Transverse colon (tissue), 4 donors: ENCODE measurements at regions not wholly inside any gene's neighbourhood (a gene's known extent, or its start where the extent isn't known, plus 50 kb on each side); places are given as distances from the start of the nearest gene placed in this dataset.

Source experiments
- DNase-seq: peaks from one replicate; pipeline ENCODE4 v3.0.0-alpha.2; 2019
- H3K27ac ChIP-seq, 4 donors: fragments of 200-600 bp; sonication (generic); 2 replicates each; pipeline ENCODE4 v1.5.1; 2016 to 2018; ENCODE audit warnings: inconsistent platforms in 4 of 4
- H3K27me3 ChIP-seq: fragments of 200-600 bp; sonication (generic); 2 replicates; pipeline ENCODE4 v1.5.1; 2017; ENCODE audit warnings: inconsistent platforms
- H3K36me3 ChIP-seq, 4 donors: fragments of 200-600 bp; sonication (generic); 2 replicates each; pipeline ENCODE4 v1.5.1; 2017 to 2019; ENCODE audit warnings: inconsistent platforms in 4 of 4
- H3K4me1 ChIP-seq, 4 donors: fragments of 200-600 bp; sonication (generic); 2 replicates each; pipeline ENCODE4 v1.5.1; 2017 to 2020; ENCODE audit warnings: inconsistent platforms in 4 of 4
- H3K4me3 ChIP-seq, 4 donors: fragments of 200-600 bp; sonication (generic); 1 replicate in 1 of 4; 2 replicates in 3 of 4; pipeline versions ENCODE4 v1.5.1 to v1.6.1; 2017 to 2019; ENCODE audit warnings: inconsistent platforms in 4 of 4
- H3K9me3 ChIP-seq, 2 donors: fragments of 200-600 bp; sonication (generic); 2 replicates each; pipeline ENCODE4 v1.5.1; 2017 to 2019; ENCODE audit warnings: inconsistent platforms in 2 of 2
- EP300 ChIP-seq: sonication (generic); formaldehyde crosslinking; IDR thresholded peaks from one replicate; pipeline ENCODE4 v1.6.1; 2017; ENCODE audit warnings: antibody characterized with exemption, low read depth
- POLR2A ChIP-seq: fragments of 450-650 bp; IDR thresholded peaks from one replicate; pipeline ENCODE4 v1.6.1; 2016; ENCODE audit warnings: antibody characterized with exemption, mild to moderate bottlenecking, moderate library complexity
- POLR2AphosphoS5 ChIP-seq, 3 donors: sonication (generic); formaldehyde crosslinking; IDR thresholded peaks; one replicate each; pipeline ENCODE4 v1.6.1; 2016; ENCODE audit warnings: antibody characterized with exemption in 3 of 3
- WGBS, 2 donors: methylation state at CpG; one replicate each; pipeline ENCODE4 v1.1.5; 2018; ENCODE audit warnings: low coverage in 1 of 2; 5-methylcytosine and 5-hydroxymethylcytosine counted together
- in situ Hi-C, 4 donors: fragments of 200-750 bp; cut with MboI; loops; one replicate each; pipeline versions ENCODE4 v1.15.0 to v1.15.1; 2017; ENCODE audit warnings: low sequenced_read_pairs in 3 of 4, low pct_ligation_motif_present in 1 of 4, low pct_unique_long_range_greater_than_20kb in 1 of 4
- intact Hi-C: fragments of 100-400 bp; cut with DNase I; formaldehyde crosslinking; loops from one replicate; pipeline ENCODE4 v1.15.1; 2023; ENCODE audit warnings: low total_unique reads
- TF ChIP-seq, protein P1 (sequence below), 5 experiments: fragments of 200-600 bp in 3 of 5; fragments of 450-650 bp in 2 of 5; sonication (generic) in 3 of 5; IDR thresholded peaks; 1 replicate in 2 of 5; 2 replicates in 3 of 5; pipeline ENCODE4 v1.5.1; 2016 to 2017; ENCODE audit warnings: antibody characterized with exemption in 5 of 5, inconsistent platforms in 3 of 5, mild to moderate bottlenecking in 2 of 5, moderate library complexity in 1 of 5

DNA sequence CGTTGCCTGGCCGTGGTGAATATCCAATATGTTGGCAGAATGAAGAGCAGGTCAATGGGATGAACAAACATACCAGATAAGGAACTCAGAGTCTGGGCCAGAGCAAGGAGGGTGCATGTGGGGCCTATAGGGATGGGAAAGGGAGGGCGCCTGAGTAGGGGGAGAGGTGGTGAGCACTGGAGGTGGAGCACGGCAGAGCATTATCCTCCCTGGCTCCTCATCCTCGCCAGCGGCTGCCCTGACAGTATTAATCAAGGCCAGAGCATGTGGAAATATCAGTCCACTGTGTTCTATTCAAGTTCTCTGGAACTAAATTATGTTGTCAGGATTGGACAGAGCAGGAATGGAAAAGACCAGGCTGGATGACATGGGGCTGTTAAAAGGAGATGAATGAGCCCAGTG lies 254.8 kb upstream of the ZMIZ1 start:
- in situ Hi-C loops (no loop called here), intact Hi-C loops (no loop called here)
- Histone ChIP-seq H3K36me3 (no peaks in the 10 kb centered on the region), H3K9me3 (no peaks in the 10 kb centered on the region), H3K27ac (no peak overlapping the region), H3K4me3 (no peak overlapping the region), H3K4me1 (peaks cover 0 to 4% (median 0%) of the 10 kb centered on the region in 4 donors), H3K27me3 (no peaks in the 10 kb centered on the region)
- WGBS, 2 donors = 78 to 84% methylated on average over 4 to 6 of the region's 6 CpGs
- DNase-seq = no peak
- TF ChIP-seq, protein P1, sequence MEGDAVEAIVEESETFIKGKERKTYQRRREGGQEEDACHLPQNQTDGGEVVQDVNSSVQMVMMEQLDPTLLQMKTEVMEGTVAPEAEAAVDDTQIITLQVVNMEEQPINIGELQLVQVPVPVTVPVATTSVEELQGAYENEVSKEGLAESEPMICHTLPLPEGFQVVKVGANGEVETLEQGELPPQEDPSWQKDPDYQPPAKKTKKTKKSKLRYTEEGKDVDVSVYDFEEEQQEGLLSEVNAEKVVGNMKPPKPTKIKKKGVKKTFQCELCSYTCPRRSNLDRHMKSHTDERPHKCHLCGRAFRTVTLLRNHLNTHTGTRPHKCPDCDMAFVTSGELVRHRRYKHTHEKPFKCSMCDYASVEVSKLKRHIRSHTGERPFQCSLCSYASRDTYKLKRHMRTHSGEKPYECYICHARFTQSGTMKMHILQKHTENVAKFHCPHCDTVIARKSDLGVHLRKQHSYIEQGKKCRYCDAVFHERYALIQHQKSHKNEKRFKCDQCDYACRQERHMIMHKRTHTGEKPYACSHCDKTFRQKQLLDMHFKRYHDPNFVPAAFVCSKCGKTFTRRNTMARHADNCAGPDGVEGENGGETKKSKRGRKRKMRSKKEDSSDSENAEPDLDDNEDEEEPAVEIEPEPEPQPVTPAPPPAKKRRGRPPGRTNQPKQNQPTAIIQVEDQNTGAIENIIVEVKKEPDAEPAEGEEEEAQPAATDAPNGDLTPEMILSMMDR (IDR thresholded peaks at IDR 0.05) = no peak
- TF ChIP-seq POLR2AphosphoS5 (IDR thresholded peaks at IDR 0.05) (no peak), EP300 (no peak), POLR2A (no peak)

DNA sequence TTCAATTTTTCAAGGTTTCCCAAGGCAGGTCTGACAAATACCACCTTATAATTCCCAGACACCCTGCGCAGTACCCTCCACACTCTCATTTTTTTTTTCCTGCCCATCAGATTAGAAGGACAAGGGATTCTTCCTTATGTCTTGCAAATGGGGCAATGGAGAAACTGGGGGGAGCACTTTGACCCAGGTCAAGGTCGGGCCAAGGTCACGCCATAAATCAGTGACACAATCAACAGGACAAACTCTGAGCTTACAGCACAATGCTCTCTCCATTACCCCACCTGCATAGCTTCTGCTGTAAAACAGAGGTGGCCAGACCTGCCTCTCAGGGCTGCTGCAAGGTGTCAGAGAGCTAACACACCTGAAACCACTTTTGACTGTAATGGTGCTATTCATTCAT lies 254.4 kb upstream of the ZMIZ1 start:
- no peak for DNase-seq
- TF ChIP-seq, protein P1 (IDR thresholded peaks at IDR 0.05) = no peak
- TF ChIP-seq POLR2AphosphoS5 (IDR thresholded peaks at IDR 0.05) (no peak), POLR2A (no peak), EP300 (no peak)
- H3K9me3 ChIP-seq = no peaks in the 10 kb centered on the region
- in situ Hi-C loops (no loop called here), intact Hi-C loops (no loop called here)
- H3K27ac ChIP-seq = no peak overlapping the region
- H3K4me3 ChIP-seq = no peak overlapping the region
- H3K27me3 ChIP-seq = no peaks in the 10 kb centered on the region
- H3K36me3 ChIP-seq = no peaks in the 10 kb centered on the region
- 81% methylated on average over 3 of the region's 3 CpGs; no CpG with 5 or more reads in 1 of the 2 donors for WGBS, 2 donors
- peaks cover 0 to 4% (median 0%) of the 10 kb centered on the region in 4 donors for H3K4me1 ChIP-seq

DNA sequence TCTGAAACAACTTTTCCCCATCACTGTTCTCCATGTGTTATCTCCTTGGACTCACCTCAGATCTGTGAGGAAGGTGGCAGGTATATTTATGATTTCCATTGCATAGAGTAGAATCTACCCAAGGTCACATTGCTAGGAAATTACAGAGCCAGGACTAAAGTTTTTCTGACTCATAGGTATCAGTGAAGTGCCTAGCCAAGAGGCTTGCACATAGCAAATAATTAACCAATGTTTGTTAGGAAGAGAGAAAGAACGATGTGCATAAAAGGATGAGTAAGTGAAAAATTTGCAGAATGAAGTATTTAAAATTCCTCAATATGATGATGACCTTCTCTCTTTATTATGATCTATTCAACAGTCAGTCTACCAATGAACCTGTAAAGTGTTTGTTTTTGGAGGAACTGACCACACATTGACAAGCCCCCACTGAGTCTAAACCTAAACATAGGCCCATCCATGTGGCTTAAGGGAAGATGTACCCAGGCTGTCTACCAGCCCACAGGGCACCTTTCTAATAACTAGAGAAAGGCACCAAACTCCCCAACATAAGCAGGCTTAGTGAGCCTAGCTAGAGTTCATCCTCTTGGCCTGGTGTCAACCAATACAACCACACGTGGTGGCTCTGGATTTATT lies 252.9 kb upstream of the ZMIZ1 start:
- Histone ChIP-seq H3K4me1 (peaks cover 0 to 4% (median 0%) of the 10 kb centered on the region in 4 donors), H3K27ac (no peak overlapping the region), H3K9me3 (no peaks in the 10 kb centered on the region), H3K36me3 (no peaks in the 10 kb centered on the region), H3K4me3 (no peak overlapping the region), H3K27me3 (no peaks in the 10 kb centered on the region)
- in situ Hi-C loops (no loop called here), intact Hi-C loops (no loop called here)
- no peak for TF ChIP-seq EP300
- no peak for TF ChIP-seq POLR2AphosphoS5 (IDR thresholded peaks at IDR 0.05)
- no peak for TF ChIP-seq POLR2A
- TF ChIP-seq, protein P1 (IDR thresholded peaks at IDR 0.05) = no peak
- no peak for DNase-seq
- WGBS, 2 donors = 33 to 86% methylated on average over 1 to 2 of the region's 2 CpGs

DNA sequence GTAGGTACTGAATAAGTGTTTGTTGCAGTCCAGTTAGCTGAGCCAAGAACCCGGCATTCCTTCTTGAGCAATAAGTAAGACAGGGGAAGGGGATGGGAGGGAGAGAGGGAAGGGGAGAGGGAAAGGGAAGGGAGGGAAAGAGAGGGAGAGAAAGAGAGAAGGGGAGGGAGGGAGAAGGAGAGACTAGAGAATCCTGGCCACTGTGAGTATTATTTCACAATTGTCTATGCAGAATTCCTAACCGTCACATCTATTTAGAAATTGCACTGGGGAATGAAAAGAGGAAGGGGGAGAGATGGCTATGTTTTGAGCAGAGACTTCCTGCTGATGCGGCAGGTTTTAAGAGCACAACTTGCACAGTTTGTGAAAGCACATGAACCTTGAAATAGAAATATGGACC lies 251.4 kb upstream of the ZMIZ1 start:
- no peaks in the 10 kb centered on the region for H3K36me3 ChIP-seq
- no peak for TF ChIP-seq EP300
- no peak for TF ChIP-seq POLR2AphosphoS5 (IDR thresholded peaks at IDR 0.05)
- TF ChIP-seq POLR2A = no peak
- TF ChIP-seq, protein P1 (IDR thresholded peaks at IDR 0.05) = no peak
- H3K27me3 ChIP-seq = no peaks in the 10 kb centered on the region
- H3K27ac ChIP-seq = peak overlapping the region in 1 of 4 donors; percentile 30
- peaks cover 0 to 4% (median 0%) of the 10 kb centered on the region in 4 donors for H3K4me1 ChIP-seq
- WGBS, 2 donors = 63 to 85% methylated on average over 3 of the region's 3 CpGs
- H3K4me3 ChIP-seq = no peak overlapping the region
- in situ Hi-C loops (no loop called here), intact Hi-C loops (no loop called here)
- H3K9me3 ChIP-seq = no peaks in the 10 kb centered on the region
- DNase-seq = no peak
